ENCODE measurements at regions not wholly inside any gene's neighbourhood (a gene's known extent, or its start where the extent isn't known, plus 50 kb on each side); places are given as distances from the start of the nearest gene placed in this dataset.

DNA sequence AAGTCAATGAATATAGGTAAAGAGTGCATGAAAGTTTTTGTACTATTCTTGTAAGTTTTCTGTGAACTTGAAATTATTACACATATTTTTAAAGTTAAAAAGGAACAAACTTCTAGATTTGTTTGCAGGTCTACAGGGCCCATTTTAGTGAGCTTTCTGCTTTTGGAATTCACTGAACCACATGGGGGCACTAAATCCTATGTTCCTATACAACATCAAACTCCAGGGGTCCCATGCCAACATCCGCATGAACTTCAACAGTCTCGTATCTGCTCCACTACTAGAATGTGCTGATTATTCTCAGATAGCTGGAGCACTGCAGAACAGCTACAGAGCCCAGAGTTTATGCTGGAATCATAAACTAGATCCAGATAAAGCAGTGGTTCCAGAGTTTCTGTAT is 347.9 kb upstream of the SPTLC3 start:
- Mint-ChIP-seq H3K27me3 (no peaks in the 10 kb centered on the region), H3K4me1 (no peaks in the 10 kb centered on the region), H3K4me3 (no peak overlapping the region), H3K27ac (no peak overlapping the region), H3K9me3 (ENCODE audit: insufficient read depth) (peaks cover 3% of the 10 kb centered on the region)
- no peak overlapping the region for H2AFZ ChIP-seq (ENCODE audit: insufficient read depth, low read depth, low read length, poor library complexity, severe bottlenecking)
- POLR2A ChIA-PET: no interaction called here
- CTCF ChIA-PET: no interaction called here
- H3K36me3 ChIP-seq (replicated peaks in 1 of 2; ENCODE audit: control extremely low read depth in 1 of 2, control insufficient read depth in 1 of 2, extremely low read depth in 1 of 2, insufficient read depth in 2 of 2, low read length in 1 of 2): no peaks in the 10 kb centered on the region
- peaks cover 0 to 3% (median 0%) of the 10 kb centered on the region in 3 donors for H3K9me3 ChIP-seq (ENCODE audit: control extremely low read depth in 1 of 3, control insufficient read depth in 2 of 3, insufficient read depth in 1 of 3, low read length in 2 of 3)
- H3K4me1 ChIP-seq (ENCODE audit: control insufficient read depth in 2 of 2, insufficient read depth in 2 of 2, low read length in 2 of 2): no peaks in the 10 kb centered on the region
- WGBS (ENCODE audit: insufficient coverage): 60% methylated on average over 1 of the region's 2 CpGs
- no peaks in the 10 kb centered on the region for H3K79me2 ChIP-seq (ENCODE audit: control insufficient read depth, insufficient read depth, low read length)
- H3K4me2 ChIP-seq (replicated peaks; ENCODE audit: low read depth, low read length, poor library complexity, severe bottlenecking): no peak overlapping the region
- H3K9ac ChIP-seq (ENCODE audit: low read length): no peak overlapping the region
- ATAC-seq (ENCODE audit: low read depth) (no peak), DNase-seq (no peak)
- H3K4me3 ChIP-seq (ENCODE audit: control extremely low read depth in 1 of 5, extremely low read depth in 1 of 5, insufficient read depth in 1 of 5, low read depth in 2 of 5, low read length in 4 of 5): no peak overlapping the region
- TF ChIP-seq EZH2 (IDR thresholded peaks at IDR 0.05; ENCODE audit: borderline replicate concordance, insufficient read depth, low read depth, low read length, poor library complexity, severe bottlenecking): no peak
- TF ChIP-seq, protein P1, sequence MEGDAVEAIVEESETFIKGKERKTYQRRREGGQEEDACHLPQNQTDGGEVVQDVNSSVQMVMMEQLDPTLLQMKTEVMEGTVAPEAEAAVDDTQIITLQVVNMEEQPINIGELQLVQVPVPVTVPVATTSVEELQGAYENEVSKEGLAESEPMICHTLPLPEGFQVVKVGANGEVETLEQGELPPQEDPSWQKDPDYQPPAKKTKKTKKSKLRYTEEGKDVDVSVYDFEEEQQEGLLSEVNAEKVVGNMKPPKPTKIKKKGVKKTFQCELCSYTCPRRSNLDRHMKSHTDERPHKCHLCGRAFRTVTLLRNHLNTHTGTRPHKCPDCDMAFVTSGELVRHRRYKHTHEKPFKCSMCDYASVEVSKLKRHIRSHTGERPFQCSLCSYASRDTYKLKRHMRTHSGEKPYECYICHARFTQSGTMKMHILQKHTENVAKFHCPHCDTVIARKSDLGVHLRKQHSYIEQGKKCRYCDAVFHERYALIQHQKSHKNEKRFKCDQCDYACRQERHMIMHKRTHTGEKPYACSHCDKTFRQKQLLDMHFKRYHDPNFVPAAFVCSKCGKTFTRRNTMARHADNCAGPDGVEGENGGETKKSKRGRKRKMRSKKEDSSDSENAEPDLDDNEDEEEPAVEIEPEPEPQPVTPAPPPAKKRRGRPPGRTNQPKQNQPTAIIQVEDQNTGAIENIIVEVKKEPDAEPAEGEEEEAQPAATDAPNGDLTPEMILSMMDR (IDR thresholded peaks at IDR 0.05): no peak
- no peaks in the 10 kb centered on the region for H3K27me3 ChIP-seq (replicated peaks in 1 of 4; ENCODE audit: control extremely low read depth in 1 of 4, control insufficient read depth in 3 of 4, insufficient read depth in 4 of 4, low read length in 3 of 4)
- no peak overlapping the region for H3K27ac ChIP-seq (ENCODE audit: low read length in 2 of 2)
- H4K20me1 ChIP-seq (ENCODE audit: control insufficient read depth, insufficient read depth, low read length, poor library complexity, severe bottlenecking): no peaks in the 10 kb centered on the region
- intact Hi-C loops (cut with micrococcal nuclease): no loop called here

DNA sequence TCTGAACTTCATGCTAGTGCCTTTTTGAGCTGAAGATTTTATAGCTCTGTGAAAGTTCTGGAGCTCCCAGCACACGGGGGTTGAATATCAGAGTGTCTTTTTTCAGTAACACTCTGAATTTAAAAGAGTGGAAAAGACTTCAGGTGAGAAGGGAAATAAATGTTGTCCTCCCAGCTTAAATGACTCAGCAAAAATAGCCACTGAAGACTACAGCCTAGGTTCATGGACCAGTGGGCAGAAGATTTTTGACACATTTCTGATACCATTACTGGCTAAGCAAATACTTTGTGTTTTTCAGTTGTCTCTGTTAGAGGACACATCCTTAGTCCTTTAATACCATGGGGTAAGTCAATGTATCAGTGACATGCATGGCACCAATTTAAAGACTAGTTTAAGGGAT is 338.5 kb upstream of the SPTLC3 start:
- peaks cover 2% of the 10 kb centered on the region for H3K9me3 Mint-ChIP-seq (ENCODE audit: insufficient read depth)
- intact Hi-C loops (cut with micrococcal nuclease): no loop called here
- no CpG with 5 or more reads among the region's 1 CpG for WGBS (ENCODE audit: insufficient coverage)
- CTCF ChIA-PET: no interaction called here
- DNase-seq (no peak), ATAC-seq (ENCODE audit: low read depth) (no peak)
- H3K4me3 Mint-ChIP-seq: no peak overlapping the region
- no peaks in the 10 kb centered on the region for H3K4me1 Mint-ChIP-seq
- H4K20me1 ChIP-seq (ENCODE audit: control insufficient read depth, insufficient read depth, low read length, poor library complexity, severe bottlenecking): no peaks in the 10 kb centered on the region
- H3K9me3 ChIP-seq (ENCODE audit: control extremely low read depth in 1 of 3, control insufficient read depth in 2 of 3, insufficient read depth in 1 of 3, low read length in 2 of 3): no peaks in the 10 kb centered on the region
- no peaks in the 10 kb centered on the region for H3K27me3 Mint-ChIP-seq
- no peaks in the 10 kb centered on the region for H3K36me3 ChIP-seq (replicated peaks in 1 of 2; ENCODE audit: control extremely low read depth in 1 of 2, control insufficient read depth in 1 of 2, extremely low read depth in 1 of 2, insufficient read depth in 2 of 2, low read length in 1 of 2)
- no peak overlapping the region for H3K4me2 ChIP-seq (replicated peaks; ENCODE audit: low read depth, low read length, poor library complexity, severe bottlenecking)
- no peaks in the 10 kb centered on the region for H3K4me1 ChIP-seq (ENCODE audit: control insufficient read depth in 2 of 2, insufficient read depth in 2 of 2, low read length in 2 of 2)
- no peak overlapping the region for H3K27ac Mint-ChIP-seq
- H3K27ac ChIP-seq (ENCODE audit: low read length in 2 of 2): no peak overlapping the region
- H3K4me3 ChIP-seq (ENCODE audit: control extremely low read depth in 1 of 5, extremely low read depth in 1 of 5, insufficient read depth in 1 of 5, low read depth in 2 of 5, low read length in 4 of 5): no peak overlapping the region
- H3K9ac ChIP-seq (ENCODE audit: low read length): no peak overlapping the region
- TF ChIP-seq, protein P1 (IDR thresholded peaks at IDR 0.05): no peak
- no peak for TF ChIP-seq EZH2 (IDR thresholded peaks at IDR 0.05; ENCODE audit: borderline replicate concordance, insufficient read depth, low read depth, low read length, poor library complexity, severe bottlenecking)
- H3K79me2 ChIP-seq (ENCODE audit: control insufficient read depth, insufficient read depth, low read length): no peaks in the 10 kb centered on the region
- no peak overlapping the region for H2AFZ ChIP-seq (ENCODE audit: insufficient read depth, low read depth, low read length, poor library complexity, severe bottlenecking)
- POLR2A ChIA-PET: no interaction called here
- H3K27me3 ChIP-seq (replicated peaks in 1 of 4; ENCODE audit: control extremely low read depth in 1 of 4, control insufficient read depth in 3 of 4, insufficient read depth in 4 of 4, low read length in 3 of 4): no peaks in the 10 kb centered on the region

Data from B cell (primary cell).